H9 (cell line): ENCODE measurements at regions not wholly inside any gene's neighbourhood (a gene's known extent, or its start where the extent isn't known, plus 50 kb on each side); places are given as distances from the start of the nearest gene placed in this dataset.

Source experiments
- DNase-seq: peaks from one replicate; pipeline ENCODE4 v3.0.0-alpha.2; 2017
- H2AFZ ChIP-seq: one replicate; pipeline ENCODE4 v1.6.1; 2013; ENCODE audit warnings: mild to moderate bottlenecking, low read length, control low read depth, moderate library complexity
- H2AK5ac ChIP-seq: 2 replicates; pipeline ENCODE4 v1.6.1; 2013; ENCODE audit warnings: low read length, control low read depth, mixed read lengths; ENCODE audit not compliant: insufficient read length
- H2BK120ac ChIP-seq: one replicate; pipeline ENCODE4 v1.6.1; 2013; ENCODE audit warnings: low read depth, mild to moderate bottlenecking, low read length, control low read depth, inconsistent platforms; ENCODE audit not compliant: poor library complexity, severe bottlenecking
- H2BK12ac ChIP-seq: 2 replicates; pipeline ENCODE4 v1.6.1; 2013; ENCODE audit warnings: low read length, control low read depth, mixed read lengths, low read depth; ENCODE audit not compliant: insufficient read length
- H2BK15ac ChIP-seq: 2 replicates; pipeline ENCODE4 v1.6.1; 2013; ENCODE audit warnings: low read depth, low read length, control low read depth
- H2BK20ac ChIP-seq: one replicate; pipeline ENCODE4 v1.6.1; 2013; ENCODE audit warnings: low read depth, mild to moderate bottlenecking, low read length, control low read depth, inconsistent platforms; ENCODE audit not compliant: poor library complexity, severe bottlenecking
- H2BK5ac ChIP-seq: 2 replicates; pipeline ENCODE4 v1.6.1; 2013; ENCODE audit warnings: low read length, control low read depth, mixed read lengths; ENCODE audit not compliant: insufficient read length
- H3K14ac ChIP-seq: 2 replicates; pipeline ENCODE4 v1.6.1; 2013; ENCODE audit warnings: low read length, control low read depth; ENCODE audit not compliant: insufficient read depth
- H3K18ac ChIP-seq: 2 replicates; pipeline ENCODE4 v1.6.1; 2013; ENCODE audit warnings: low read depth, mild to moderate bottlenecking, mixed read lengths, low read length, control low read depth; ENCODE audit not compliant: insufficient read length
- H3K23ac ChIP-seq: 2 replicates; pipeline ENCODE4 v1.6.1; 2013; ENCODE audit warnings: low read length, control low read depth, mixed read lengths, low read depth; ENCODE audit not compliant: insufficient read length
- H3K23me2 ChIP-seq: 2 replicates; pipeline ENCODE4 v1.6.1; 2013; ENCODE audit warnings: low read depth, mild to moderate bottlenecking, mixed read lengths, low read length, control low read depth; ENCODE audit not compliant: insufficient read length, poor library complexity, severe bottlenecking
- H3K27ac ChIP-seq: 2 replicates; pipeline ENCODE4 v1.5.1; 2013; ENCODE audit warnings: low read length, control low read depth, mixed read lengths, low read depth; ENCODE audit not compliant: insufficient read length
- H3K27me3 ChIP-seq: 2 replicates; pipeline ENCODE4 v1.6.1; 2013; ENCODE audit warnings: low read length, control low read depth, inconsistent platforms; ENCODE audit not compliant: insufficient read depth
- H3K4ac ChIP-seq: 2 replicates; pipeline ENCODE4 v1.6.1; 2013; ENCODE audit warnings: low read depth, mild to moderate bottlenecking, control low read depth, inconsistent platforms, low read length, moderate library complexity
- H3K4me1 ChIP-seq: 2 replicates; pipeline ENCODE4 v1.6.1; 2013; ENCODE audit warnings: low read length, control low read depth, inconsistent platforms; ENCODE audit not compliant: insufficient read depth
- H3K4me2 ChIP-seq: 2 replicates; pipeline ENCODE4 v1.6.1; 2013; ENCODE audit warnings: low read length, control low read depth, mixed read lengths; ENCODE audit not compliant: insufficient read length, insufficient read depth
- H3K56ac ChIP-seq: 2 replicates; pipeline ENCODE4 v1.6.1; 2013; ENCODE audit warnings: low read depth, mild to moderate bottlenecking, mixed read lengths, low read length, control low read depth; ENCODE audit not compliant: insufficient read length
- H3K79me1 ChIP-seq: 2 replicates; pipeline ENCODE4 v1.6.1; 2013; ENCODE audit warnings: low read depth, mild to moderate bottlenecking, moderate library complexity, low read length, control low read depth, inconsistent platforms; ENCODE audit not compliant: insufficient read depth, poor library complexity, severe bottlenecking
- H3K79me2 ChIP-seq: 2 replicates; pipeline ENCODE4 v1.6.1; 2013; ENCODE audit warnings: low read length, control low read depth, inconsistent platforms; ENCODE audit not compliant: insufficient read depth
- H3K9ac ChIP-seq: 2 replicates; pipeline ENCODE4 v1.6.1; 2013; ENCODE audit warnings: low read length, control low read depth, mixed read lengths; ENCODE audit not compliant: insufficient read length; ENCODE audit errors: extremely low read depth
- H3K9me3 ChIP-seq: one replicate; pipeline ENCODE4 v1.6.1; 2013; ENCODE audit warnings: low read depth, low read length, inconsistent platforms; ENCODE audit not compliant: control insufficient read depth
- H3T11ph ChIP-seq: one replicate; pipeline ENCODE4 v1.6.1; 2013; ENCODE audit warnings: mild to moderate bottlenecking, low read length, control low read depth, inconsistent platforms
- H4K20me1 ChIP-seq: one replicate; pipeline ENCODE4 v1.6.1; 2013; ENCODE audit not compliant: control insufficient read depth, insufficient read length, insufficient read depth
- H4K5ac ChIP-seq: 2 replicates; pipeline ENCODE4 v1.6.1; 2013; ENCODE audit warnings: low read depth, mild to moderate bottlenecking, mixed read lengths, low read length, control low read depth; ENCODE audit not compliant: insufficient read length
- H4K8ac ChIP-seq: replicated peaks from 2 replicates; pipeline ENCODE4 v1.6.1; 2013; ENCODE audit warnings: low read length, control low read depth, mixed read lengths, low read depth; ENCODE audit not compliant: insufficient read length
- H4K91ac ChIP-seq: 2 replicates; pipeline ENCODE4 v1.6.1; 2013; ENCODE audit warnings: low read depth, mild to moderate bottlenecking, moderate library complexity, mixed read lengths, low read length, control low read depth; ENCODE audit not compliant: insufficient read length
- H3K27ac Mint-ChIP-seq, 3 experiments: 2 replicates in 2 of 3; 3 replicates in 1 of 3; pipeline ENCODE4 v1.8.0; 2020 to 2021; ENCODE audit warnings: mixed read lengths in 3 of 3, mild to moderate bottlenecking in 1 of 3, moderate library complexity in 1 of 3
- H3K27me3 Mint-ChIP-seq: 2 replicates; pipeline ENCODE4 v1.8.0; 2021; ENCODE audit warnings: low read depth, mild to moderate bottlenecking, moderate library complexity, mixed read lengths
- H3K36me3 Mint-ChIP-seq, 3 experiments: 2 replicates in 2 of 3; 3 replicates in 1 of 3; pipeline ENCODE4 v1.8.0; 2020 to 2021; ENCODE audit warnings: low read depth in 3 of 3, mixed read lengths in 3 of 3; ENCODE audit not compliant: insufficient read depth in 1 of 3
- H3K4me1 Mint-ChIP-seq, 2 experiments: 2 replicates each; pipeline ENCODE4 v1.8.0; 2020; ENCODE audit warnings: mixed read lengths in 2 of 2
- H3K4me3 Mint-ChIP-seq, 2 experiments: 2 replicates in 1 of 2; 3 replicates in 1 of 2; pipeline ENCODE4 v1.8.0; 2020 to 2021; ENCODE audit warnings: mild to moderate bottlenecking in 2 of 2, mixed read lengths in 2 of 2, moderate library complexity in 1 of 2
- H3K9me3 Mint-ChIP-seq, 2 experiments: 2 replicates in 1 of 2; 3 replicates in 1 of 2; pipeline ENCODE4 v1.8.0; 2020; ENCODE audit warnings: mild to moderate bottlenecking in 2 of 2, mixed read lengths in 2 of 2, moderate library complexity in 1 of 2
- CTCF ChIP-seq: fragments of 200-600 bp; sonication (generic); conservative IDR thresholded peaks from 3 replicates; pipeline ENCODE4 v1.8.0; 2021; ENCODE audit warnings: antibody characterized with exemption, mild to moderate bottlenecking

- no peak overlapping the region for H4K5ac ChIP-seq
- DNase-seq = no peak
- H3K27ac ChIP-seq = no peak overlapping the region
- H3K27me3 ChIP-seq = no peaks in the 10 kb centered on the region
- H3K23ac ChIP-seq = no peak overlapping the region
- no peak overlapping the region for H3K18ac ChIP-seq
- no peak overlapping the region for H2BK12ac ChIP-seq
- H3K23me2 ChIP-seq = no peaks in the 10 kb centered on the region
- no peaks in the 10 kb centered on the region for H3K36me3 Mint-ChIP-seq
- H2BK5ac ChIP-seq = no peak overlapping the region
- H2AFZ ChIP-seq = no peak overlapping the region
- no peak overlapping the region for H3K9ac ChIP-seq
- 0 out of 5 replicates have a peak, but pooled peaks cover 0 to 3% of the 10 kb centered on the region in 2 experiments for H3K9me3 Mint-ChIP-seq
- no peak overlapping the region for H3K4me3 Mint-ChIP-seq
- no peak overlapping the region for H3K56ac ChIP-seq
- H4K20me1 ChIP-seq = no peaks in the 10 kb centered on the region
- no peak overlapping the region for H2BK120ac ChIP-seq
- no peak overlapping the region for H2AK5ac ChIP-seq
- no peak overlapping the region for H4K91ac ChIP-seq
- H3K4ac ChIP-seq = no peak overlapping the region
- no peak overlapping the region for H3K27ac Mint-ChIP-seq
- no peaks in the 10 kb centered on the region for H3K9me3 ChIP-seq
- H3K4me2 ChIP-seq = no peak overlapping the region
- H3K79me1 ChIP-seq = no peaks in the 10 kb centered on the region
- no peak overlapping the region for H3K14ac ChIP-seq
- H3K4me1 Mint-ChIP-seq = no peaks in the 10 kb centered on the region
- no peak overlapping the region for H3T11ph ChIP-seq
- H3K27me3 Mint-ChIP-seq = no peaks in the 10 kb centered on the region
- H2BK20ac ChIP-seq = no peak overlapping the region
- no peak overlapping the region for H4K8ac ChIP-seq
- H3K79me2 ChIP-seq = no peaks in the 10 kb centered on the region
- H3K4me1 ChIP-seq = no peaks in the 10 kb centered on the region
- TF ChIP-seq CTCF = no peak
- H2BK15ac ChIP-seq = no peak overlapping the region
Measured at GRCh38 chr11:127506647-127507046, 506.1 kb upstream of the KIRREL3 start.
